Omental fat pad (tissue), 3 donors: ENCODE measurements at regions not wholly inside any gene's neighbourhood (a gene's known extent, or its start where the extent isn't known, plus 50 kb on each side); places are given as distances from the start of the nearest gene placed in this dataset.
A peak's percentile ranks its signal among the peaks of the same experiment; 100 is the strongest.

Experiments used
- ATAC-seq: fragments of 150-250 bp; one replicate; pipeline ENCODE4 v1.9.1; 2016; ENCODE audit warnings: mild to moderate bottlenecking, moderate library complexity; ENCODE audit not compliant: low FRiP score
- DNase-seq: peaks from one replicate; pipeline ENCODE4 v3.0.0-alpha.2; 2019; ENCODE audit warnings: low spot score
- TF ChIP-seq, protein P1 (sequence below), 3 donors: fragments of 450-650 bp; IDR thresholded peaks; one replicate each; pipeline ENCODE4 v1.5.1; 2016 to 2017; ENCODE audit warnings: antibody characterized with exemption in 3 of 3, mild to moderate bottlenecking in 3 of 3, moderate library complexity in 2 of 3

DNA sequence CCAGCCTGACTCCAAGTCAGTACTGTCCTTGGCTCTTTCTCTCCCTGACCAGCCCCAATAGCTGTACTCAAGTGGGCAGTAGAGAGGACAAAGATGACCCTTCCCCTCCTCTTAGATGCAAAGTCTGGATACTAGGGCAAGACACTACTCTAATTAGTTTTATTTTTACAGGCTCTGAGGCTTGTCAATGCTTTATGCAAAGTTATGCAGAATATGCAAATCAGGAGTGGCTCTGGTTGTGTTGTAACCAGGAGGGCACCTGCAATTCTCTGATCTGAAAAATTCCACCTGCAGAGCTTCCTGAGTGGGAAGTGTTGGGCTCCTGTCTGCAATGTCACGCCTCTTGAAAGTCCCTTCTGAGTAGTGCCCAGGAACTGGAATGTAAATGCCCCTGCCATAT, 201.5 kb downstream of the RGS3 start:
- TF ChIP-seq, protein P1, sequence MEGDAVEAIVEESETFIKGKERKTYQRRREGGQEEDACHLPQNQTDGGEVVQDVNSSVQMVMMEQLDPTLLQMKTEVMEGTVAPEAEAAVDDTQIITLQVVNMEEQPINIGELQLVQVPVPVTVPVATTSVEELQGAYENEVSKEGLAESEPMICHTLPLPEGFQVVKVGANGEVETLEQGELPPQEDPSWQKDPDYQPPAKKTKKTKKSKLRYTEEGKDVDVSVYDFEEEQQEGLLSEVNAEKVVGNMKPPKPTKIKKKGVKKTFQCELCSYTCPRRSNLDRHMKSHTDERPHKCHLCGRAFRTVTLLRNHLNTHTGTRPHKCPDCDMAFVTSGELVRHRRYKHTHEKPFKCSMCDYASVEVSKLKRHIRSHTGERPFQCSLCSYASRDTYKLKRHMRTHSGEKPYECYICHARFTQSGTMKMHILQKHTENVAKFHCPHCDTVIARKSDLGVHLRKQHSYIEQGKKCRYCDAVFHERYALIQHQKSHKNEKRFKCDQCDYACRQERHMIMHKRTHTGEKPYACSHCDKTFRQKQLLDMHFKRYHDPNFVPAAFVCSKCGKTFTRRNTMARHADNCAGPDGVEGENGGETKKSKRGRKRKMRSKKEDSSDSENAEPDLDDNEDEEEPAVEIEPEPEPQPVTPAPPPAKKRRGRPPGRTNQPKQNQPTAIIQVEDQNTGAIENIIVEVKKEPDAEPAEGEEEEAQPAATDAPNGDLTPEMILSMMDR (IDR thresholded peaks at IDR 0.05): no peak
- ATAC-seq (no peak), DNase-seq (no peak)

DNA sequence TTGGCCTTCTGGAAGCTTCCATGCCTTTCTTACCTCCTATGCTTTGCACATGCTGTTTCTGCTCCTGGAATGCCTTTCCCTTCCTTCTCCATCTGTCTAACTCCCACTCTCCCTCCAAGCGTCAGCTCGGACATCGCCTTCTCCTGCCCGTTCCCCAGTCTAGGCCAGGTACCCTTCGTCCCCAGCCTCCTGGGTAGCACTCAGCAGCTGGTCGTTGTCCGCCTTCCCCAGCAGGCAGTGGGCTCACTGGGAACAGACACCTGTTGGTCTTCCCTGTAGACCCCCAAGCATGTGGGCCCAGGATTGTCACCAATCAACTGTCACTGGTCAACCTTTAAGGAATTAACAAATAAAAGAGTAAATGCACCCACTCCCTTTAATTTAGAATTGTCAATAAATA, 202.2 kb downstream of the RGS3 start:
- DNase-seq (no peak), ATAC-seq (no peak)
- TF ChIP-seq, protein P1 (IDR thresholded peaks at IDR 0.05): no peak

DNA sequence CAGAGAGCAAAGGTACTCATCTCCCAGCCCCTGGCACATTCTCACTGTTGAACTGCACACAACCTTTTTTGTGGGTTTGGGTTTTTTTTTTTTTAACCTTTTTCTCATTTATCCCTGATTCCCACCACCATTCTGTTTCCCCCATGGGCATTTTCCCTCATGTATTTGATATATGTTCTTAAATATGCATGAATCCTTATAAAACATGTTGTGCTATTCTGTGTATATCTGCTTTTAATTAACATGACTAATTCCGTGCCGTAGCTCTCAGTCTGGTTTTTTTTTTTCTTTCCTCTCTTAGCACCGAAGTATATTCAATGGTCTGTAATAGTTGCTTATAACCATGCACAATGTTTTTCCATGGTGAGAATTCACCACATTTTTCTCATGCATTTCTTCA, 204.5 kb downstream of the RGS3 start:
- ATAC-seq (no peak), DNase-seq (no peak)
- TF ChIP-seq, protein P1 (IDR thresholded peaks at IDR 0.05): no peak

DNA sequence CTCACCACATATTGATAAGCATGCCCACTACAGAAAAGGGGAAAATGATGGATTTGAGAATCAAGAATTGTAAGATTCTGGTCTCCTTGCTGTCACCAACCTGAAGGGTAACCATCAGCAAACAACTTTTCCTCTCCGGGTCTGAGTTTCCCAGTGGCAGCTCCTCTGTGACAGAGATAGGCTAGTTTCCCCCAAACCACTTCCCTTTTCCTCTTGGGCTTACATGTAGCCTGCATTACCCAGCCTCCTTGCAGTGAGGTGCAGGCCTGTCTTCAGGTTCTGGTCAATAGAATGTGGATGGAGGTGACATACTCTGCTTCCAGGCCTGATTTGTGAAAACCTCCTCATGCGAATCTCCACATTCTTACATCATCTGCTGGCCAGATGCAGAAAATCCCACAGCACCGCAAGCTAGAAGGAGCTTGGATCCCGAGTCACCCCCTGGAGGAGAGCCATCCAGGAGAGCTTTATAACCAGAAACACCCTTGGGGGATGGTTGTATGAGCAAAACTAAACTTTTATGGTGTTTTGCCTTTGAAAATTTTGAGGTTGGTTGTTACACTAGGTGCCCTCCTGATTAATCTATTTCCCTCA, 206.1 kb downstream of the RGS3 start:
- TF ChIP-seq, protein P1 (IDR thresholded peaks at IDR 0.05): no peak
- ATAC-seq: no peak
- DNase-seq: no peak

DNA sequence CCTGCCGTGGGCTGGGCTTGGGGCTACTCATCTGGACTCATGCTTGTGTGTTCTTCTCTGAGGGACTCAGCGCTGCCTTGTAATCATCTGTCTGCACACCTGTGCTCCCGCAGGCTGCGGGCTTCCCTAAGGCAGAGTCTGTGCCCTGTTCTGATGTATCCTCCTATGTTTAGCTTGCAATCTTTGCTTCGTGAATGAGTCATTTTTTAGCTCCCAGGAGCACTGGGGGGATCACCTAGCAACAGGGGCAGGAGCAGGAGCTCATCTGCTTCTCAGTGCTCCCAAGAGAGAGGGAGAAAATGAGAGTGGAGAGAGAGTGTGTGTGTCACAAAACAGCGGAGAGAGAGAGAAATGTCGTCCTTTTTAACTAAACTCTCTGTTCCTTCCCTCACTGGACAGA, 202.4 kb upstream of the ZNF618 start:
- ATAC-seq: no peak
- TF ChIP-seq, protein P1 (IDR thresholded peaks at IDR 0.05): no peak

DNA sequence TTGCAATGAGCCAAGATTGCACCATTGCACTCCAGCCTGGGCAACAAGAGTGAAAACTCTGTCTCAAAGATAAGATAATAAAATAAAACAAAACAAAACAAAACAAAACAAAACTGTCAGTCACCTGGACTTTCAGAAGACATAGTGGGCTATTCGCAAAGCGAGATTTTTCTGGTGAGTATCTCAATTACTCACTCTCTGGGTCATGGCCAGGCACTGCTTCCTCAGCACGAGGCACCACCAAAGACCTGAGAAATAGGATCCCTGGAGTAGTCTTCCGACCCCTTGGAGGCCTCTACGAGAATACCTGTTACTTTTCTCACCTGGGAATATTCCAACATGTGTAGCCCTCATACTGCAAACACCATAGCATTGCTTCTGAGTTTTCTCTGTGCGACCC, 201.7 kb upstream of the ZNF618 start:
- TF ChIP-seq, protein P1 (IDR thresholded peaks at IDR 0.05): no peak
- ATAC-seq (no peak), DNase-seq (no peak)

More for the DNA sequence above, 202.4 kb upstream of the ZNF618 start:
- no peak for DNase-seq

DNA sequence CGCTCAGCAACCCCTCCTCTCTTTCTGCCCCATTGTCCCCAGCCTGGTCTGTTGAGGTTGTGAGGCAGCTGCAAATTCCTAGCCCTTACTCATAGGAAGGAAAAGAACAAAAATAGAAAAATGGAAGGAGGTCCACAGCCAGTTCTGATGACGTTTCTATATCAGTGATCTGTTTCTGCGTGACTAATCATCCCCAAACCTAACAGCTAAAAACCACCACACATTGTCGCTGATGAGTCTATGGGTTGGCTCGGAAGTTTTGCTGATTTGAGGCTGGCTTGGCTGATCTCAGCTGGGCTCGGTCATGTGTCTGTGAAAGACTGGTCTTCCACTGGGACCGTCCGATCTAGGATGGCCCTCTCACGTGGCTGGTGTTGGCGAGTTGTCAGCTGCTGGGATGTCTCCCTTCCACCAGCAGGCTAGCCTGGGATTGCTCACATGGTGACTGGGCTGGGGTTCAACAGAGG, 200.6 kb upstream of the ZNF618 start:
- TF ChIP-seq, protein P1 (IDR thresholded peaks at IDR 0.05): no peak
- ATAC-seq (peak; percentile 68), DNase-seq (peak; percentile 36)
